HEK293 (cell line): ENCODE measurements at regions not wholly inside any gene's neighbourhood (a gene's known extent, or its start where the extent isn't known, plus 50 kb on each side); places are given as distances from the start of the nearest gene placed in this dataset.

Experiments
- CTCF ChIP-seq: fragments of 450-650 bp; formaldehyde crosslinking; IDR thresholded peaks from 2 replicates; pipeline ENCODE4 v1.5.1; 2016; ENCODE audit warnings: missing biosample characterization, missing genetic modification characterization
- KLF16 ChIP-seq: fragments of 450-650 bp; formaldehyde crosslinking; IDR thresholded peaks from 2 replicates; pipeline ENCODE4 v1.5.1; 2017; ENCODE audit warnings: missing biosample characterization, missing genetic modification characterization
- PRDM1 ChIP-seq: fragments of 450-650 bp; formaldehyde crosslinking; IDR thresholded peaks from 2 replicates; pipeline ENCODE4; 2016; ENCODE audit warnings: missing biosample characterization, missing genetic modification characterization
- PRDM10 ChIP-seq: fragments of 450-650 bp; formaldehyde crosslinking; IDR thresholded peaks from 2 replicates; pipeline ENCODE4 v1.5.1; 2016; ENCODE audit warnings: missing biosample characterization, missing genetic modification characterization
- ZBTB11 ChIP-seq: fragments of 450-650 bp; formaldehyde crosslinking; conservative IDR thresholded peaks from 2 replicates; pipeline ENCODE4 v1.5.1; 2016; ENCODE audit warnings: low read depth, missing biosample characterization, missing genetic modification characterization
- ZBTB26 ChIP-seq: fragments of 450-650 bp; formaldehyde crosslinking; optimal IDR thresholded peaks from 2 replicates; pipeline ENCODE3; 2016; ENCODE audit warnings: missing biosample characterization, mild to moderate bottlenecking, missing genetic modification characterization
- ZFP69B ChIP-seq: fragments of 450-650 bp; formaldehyde crosslinking; IDR thresholded peaks from 2 replicates; pipeline ENCODE4 v1.5.1; 2016; ENCODE audit warnings: missing biosample characterization, missing genetic modification characterization
- ZNF24 ChIP-seq: fragments of 450-650 bp; formaldehyde crosslinking; IDR thresholded peaks from 2 replicates; pipeline ENCODE4 v1.5.1; 2016; ENCODE audit warnings: missing biosample characterization, missing genetic modification characterization
- ZNF248 ChIP-seq: fragments of 450-650 bp; formaldehyde crosslinking; IDR thresholded peaks from 2 replicates; pipeline ENCODE4 v1.5.1; 2017; ENCODE audit warnings: missing biosample characterization, missing genetic modification characterization
- ZNF280D ChIP-seq: fragments of 450-650 bp; formaldehyde crosslinking; IDR thresholded peaks from 2 replicates; pipeline ENCODE4 v1.5.1; 2016; ENCODE audit warnings: missing biosample characterization, missing genetic modification characterization
- ZNF404 ChIP-seq: fragments of 450-650 bp; formaldehyde crosslinking; IDR thresholded peaks from 2 replicates; pipeline ENCODE4 v1.5.1; 2017; ENCODE audit warnings: missing biosample characterization, missing genetic modification characterization
- ZNF558 ChIP-seq: fragments of 450-650 bp; formaldehyde crosslinking; IDR thresholded peaks from 2 replicates; pipeline ENCODE4 v1.5.1; 2016; ENCODE audit warnings: missing biosample characterization, missing genetic modification characterization
- ZNF670 ChIP-seq: fragments of 450-650 bp; formaldehyde crosslinking; IDR thresholded peaks from 2 replicates; pipeline ENCODE4 v1.5.1; 2016; ENCODE audit warnings: missing biosample characterization, missing genetic modification characterization, low read depth
- ZSCAN4 ChIP-seq: fragments of 450-650 bp; formaldehyde crosslinking; IDR thresholded peaks from 2 replicates; pipeline ENCODE4 v1.5.1; 2017; ENCODE audit warnings: missing biosample characterization, missing genetic modification characterization

- TF ChIP-seq ZNF558 (tag by site-specific recombination): no peak
- TF ChIP-seq ZNF24 (tag by site-specific recombination): no peak
- TF ChIP-seq CTCF (tag by site-specific recombination): no peak
- TF ChIP-seq ZNF248 (tag by site-specific recombination): no peak
- no peak for TF ChIP-seq ZBTB26 (tag by site-specific recombination)
- no peak for TF ChIP-seq PRDM1
- no peak for TF ChIP-seq ZFP69B (tag by site-specific recombination)
- TF ChIP-seq ZNF280D (tag by site-specific recombination): no peak
- no peak for TF ChIP-seq ZNF404
- TF ChIP-seq ZNF670 (tag by site-specific recombination): no peak
- TF ChIP-seq PRDM10 (tag by site-specific recombination): no peak
- no peak for TF ChIP-seq ZBTB11 (tag by site-specific recombination)
- TF ChIP-seq ZSCAN4 (tag by site-specific recombination): no peak
- TF ChIP-seq KLF16: no peak
These were observed 1011.8 kb upstream of the ARRDC3 start for GRCh38 chr5:92394936-92395335.
